ENCODE measurements at regions not wholly inside any gene's neighbourhood (a gene's known extent, or its start where the extent isn't known, plus 50 kb on each side); places are given as distances from the start of the nearest gene placed in this dataset.

DNA sequence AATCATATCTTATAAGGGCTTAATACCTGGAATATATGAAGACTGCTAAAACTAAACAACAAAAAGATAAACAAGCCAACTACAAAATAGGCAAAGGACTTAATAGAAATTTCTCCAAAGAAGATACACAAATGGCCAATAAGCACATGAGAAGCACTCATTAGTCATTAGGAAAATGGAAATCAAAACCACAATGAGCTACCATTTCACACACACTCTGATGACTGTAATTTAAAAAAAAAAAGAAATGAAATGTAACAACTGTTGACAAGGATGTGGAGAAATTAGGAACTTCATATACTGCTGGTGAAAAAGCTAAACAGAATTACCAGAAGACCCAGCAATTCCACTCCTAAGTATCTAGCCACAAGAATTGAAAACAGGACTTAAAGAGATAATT lies 374.2 kb upstream of the ZP4 start:
- POLR2A ChIA-PET: no interaction called here
- H3K27ac Mint-ChIP-seq: no peak overlapping the region
- CTCF ChIA-PET: no interaction called here
- ATAC-seq (no peak), DNase-seq (ENCODE audit: low spot score) (no peak)
- no peaks in the 10 kb centered on the region for H3K27me3 Mint-ChIP-seq (ENCODE audit: low read depth)
- TF ChIP-seq NFE2L1 (CRISPR knock-in tag; IDR thresholded peaks at IDR 0.05): no peak
- TF ChIP-seq FOXK1 (CRISPR knock-in tag; IDR thresholded peaks at IDR 0.05): no peak
- TF ChIP-seq, protein P1, sequence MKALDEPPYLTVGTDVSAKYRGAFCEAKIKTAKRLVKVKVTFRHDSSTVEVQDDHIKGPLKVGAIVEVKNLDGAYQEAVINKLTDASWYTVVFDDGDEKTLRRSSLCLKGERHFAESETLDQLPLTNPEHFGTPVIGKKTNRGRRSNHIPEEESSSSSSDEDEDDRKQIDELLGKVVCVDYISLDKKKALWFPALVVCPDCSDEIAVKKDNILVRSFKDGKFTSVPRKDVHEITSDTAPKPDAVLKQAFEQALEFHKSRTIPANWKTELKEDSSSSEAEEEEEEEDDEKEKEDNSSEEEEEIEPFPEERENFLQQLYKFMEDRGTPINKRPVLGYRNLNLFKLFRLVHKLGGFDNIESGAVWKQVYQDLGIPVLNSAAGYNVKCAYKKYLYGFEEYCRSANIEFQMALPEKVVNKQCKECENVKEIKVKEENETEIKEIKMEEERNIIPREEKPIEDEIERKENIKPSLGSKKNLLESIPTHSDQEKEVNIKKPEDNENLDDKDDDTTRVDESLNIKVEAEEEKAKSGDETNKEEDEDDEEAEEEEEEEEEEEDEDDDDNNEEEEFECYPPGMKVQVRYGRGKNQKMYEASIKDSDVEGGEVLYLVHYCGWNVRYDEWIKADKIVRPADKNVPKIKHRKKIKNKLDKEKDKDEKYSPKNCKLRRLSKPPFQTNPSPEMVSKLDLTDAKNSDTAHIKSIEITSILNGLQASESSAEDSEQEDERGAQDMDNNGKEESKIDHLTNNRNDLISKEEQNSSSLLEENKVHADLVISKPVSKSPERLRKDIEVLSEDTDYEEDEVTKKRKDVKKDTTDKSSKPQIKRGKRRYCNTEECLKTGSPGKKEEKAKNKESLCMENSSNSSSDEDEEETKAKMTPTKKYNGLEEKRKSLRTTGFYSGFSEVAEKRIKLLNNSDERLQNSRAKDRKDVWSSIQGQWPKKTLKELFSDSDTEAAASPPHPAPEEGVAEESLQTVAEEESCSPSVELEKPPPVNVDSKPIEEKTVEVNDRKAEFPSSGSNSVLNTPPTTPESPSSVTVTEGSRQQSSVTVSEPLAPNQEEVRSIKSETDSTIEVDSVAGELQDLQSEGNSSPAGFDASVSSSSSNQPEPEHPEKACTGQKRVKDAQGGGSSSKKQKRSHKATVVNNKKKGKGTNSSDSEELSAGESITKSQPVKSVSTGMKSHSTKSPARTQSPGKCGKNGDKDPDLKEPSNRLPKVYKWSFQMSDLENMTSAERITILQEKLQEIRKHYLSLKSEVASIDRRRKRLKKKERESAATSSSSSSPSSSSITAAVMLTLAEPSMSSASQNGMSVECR (CRISPR knock-in tag; IDR thresholded peaks at IDR 0.05; ENCODE audit: borderline replicate concordance): no peak
- no peak for TF ChIP-seq NR2C2 (CRISPR knock-in tag; IDR thresholded peaks at IDR 0.05)
- TF ChIP-seq, protein P2, sequence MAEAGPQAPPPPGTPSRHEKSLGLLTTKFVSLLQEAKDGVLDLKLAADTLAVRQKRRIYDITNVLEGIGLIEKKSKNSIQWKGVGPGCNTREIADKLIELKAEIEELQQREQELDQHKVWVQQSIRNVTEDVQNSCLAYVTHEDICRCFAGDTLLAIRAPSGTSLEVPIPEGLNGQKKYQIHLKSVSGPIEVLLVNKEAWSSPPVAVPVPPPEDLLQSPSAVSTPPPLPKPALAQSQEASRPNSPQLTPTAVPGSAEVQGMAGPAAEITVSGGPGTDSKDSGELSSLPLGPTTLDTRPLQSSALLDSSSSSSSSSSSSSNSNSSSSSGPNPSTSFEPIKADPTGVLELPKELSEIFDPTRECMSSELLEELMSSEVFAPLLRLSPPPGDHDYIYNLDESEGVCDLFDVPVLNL (CRISPR knock-in tag; IDR thresholded peaks at IDR 0.05; ENCODE audit: borderline replicate concordance, low read depth): no peak
- H3K4me1 Mint-ChIP-seq: no peaks in the 10 kb centered on the region
- H3K4me3 Mint-ChIP-seq: no peak overlapping the region
- H3K36me3 Mint-ChIP-seq: peaks cover 3% of the 10 kb centered on the region
- peaks cover 13% of the 10 kb centered on the region for H3K9me3 Mint-ChIP-seq

DNA sequence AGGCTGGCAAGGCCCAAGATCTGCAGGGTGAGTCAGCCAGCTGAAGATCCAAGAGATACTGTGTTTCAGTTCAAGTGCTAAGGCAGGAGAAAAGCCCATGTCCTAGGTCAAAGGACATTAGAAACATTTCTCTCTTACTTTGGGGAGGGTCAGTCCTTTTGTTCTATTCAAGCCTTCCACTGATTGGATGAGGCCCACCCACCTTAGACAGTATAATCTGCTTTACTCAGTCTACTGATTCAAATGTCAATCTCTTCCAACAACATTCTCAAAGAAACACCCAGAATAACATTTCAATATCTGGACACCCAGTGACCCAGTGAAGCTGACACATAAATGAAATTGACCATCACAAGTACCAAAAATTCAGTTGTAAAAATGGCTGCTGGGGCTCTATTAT lies 367.8 kb upstream of the ZP4 start:
- Mint-ChIP-seq H3K4me3 (no peak overlapping the region), H3K36me3 (peaks cover 4% of the 10 kb centered on the region; the same call in 1 of the 2 replicates), H3K27ac (no peak overlapping the region), H3K9me3 (peaks cover 11% of the 10 kb centered on the region), H3K4me1 (peaks cover 28% of the 10 kb centered on the region), H3K27me3 (ENCODE audit: low read depth) (no peaks in the 10 kb centered on the region)
- no peak for ATAC-seq
- ChIA-PET CTCF (no interaction called here), POLR2A (no interaction called here)
- no peak for TF ChIP-seq TEAD1 (CRISPR knock-in tag; IDR thresholded peaks at IDR 0.05)
- TF ChIP-seq, protein P3, sequence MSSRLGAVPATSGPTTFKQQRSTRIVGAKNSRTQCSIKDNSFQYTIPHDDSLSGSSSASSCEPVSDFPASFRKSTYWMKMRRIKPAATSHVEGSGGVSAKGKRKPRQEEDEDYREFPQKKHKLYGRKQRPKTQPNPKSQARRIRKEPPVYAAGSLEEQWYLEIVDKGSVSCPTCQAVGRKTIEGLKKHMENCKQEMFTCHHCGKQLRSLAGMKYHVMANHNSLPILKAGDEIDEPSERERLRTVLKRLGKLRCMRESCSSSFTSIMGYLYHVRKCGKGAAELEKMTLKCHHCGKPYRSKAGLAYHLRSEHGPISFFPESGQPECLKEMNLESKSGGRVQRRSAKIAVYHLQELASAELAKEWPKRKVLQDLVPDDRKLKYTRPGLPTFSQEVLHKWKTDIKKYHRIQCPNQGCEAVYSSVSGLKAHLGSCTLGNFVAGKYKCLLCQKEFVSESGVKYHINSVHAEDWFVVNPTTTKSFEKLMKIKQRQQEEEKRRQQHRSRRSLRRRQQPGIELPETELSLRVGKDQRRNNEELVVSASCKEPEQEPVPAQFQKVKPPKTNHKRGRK (CRISPR knock-in tag; IDR thresholded peaks at IDR 0.05; ENCODE audit: borderline replicate concordance): no peak
- no peak for TF ChIP-seq ATF1 (CRISPR knock-in tag; IDR thresholded peaks at IDR 0.05)
- TF ChIP-seq, protein P4, sequence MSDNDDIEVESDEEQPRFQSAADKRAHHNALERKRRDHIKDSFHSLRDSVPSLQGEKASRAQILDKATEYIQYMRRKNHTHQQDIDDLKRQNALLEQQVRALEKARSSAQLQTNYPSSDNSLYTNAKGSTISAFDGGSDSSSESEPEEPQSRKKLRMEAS (CRISPR knock-in tag; IDR thresholded peaks at IDR 0.05): no peak
- no peak for TF ChIP-seq FOXJ3 (CRISPR knock-in tag; IDR thresholded peaks at IDR 0.05; ENCODE audit: borderline replicate concordance)
- no peak for TF ChIP-seq ZNF423 (CRISPR knock-in tag; IDR thresholded peaks at IDR 0.05)
- TF ChIP-seq TCF7 (CRISPR knock-in tag; IDR thresholded peaks at IDR 0.05; ENCODE audit: low read depth): no peak
- TF ChIP-seq MXD4 (CRISPR knock-in tag; IDR thresholded peaks at IDR 0.05; ENCODE audit: borderline replicate concordance): no peak
- no peak for TF ChIP-seq ZNF138 (CRISPR knock-in tag; conservative IDR thresholded peaks at IDR 0.05)
- TF ChIP-seq, protein P5, sequence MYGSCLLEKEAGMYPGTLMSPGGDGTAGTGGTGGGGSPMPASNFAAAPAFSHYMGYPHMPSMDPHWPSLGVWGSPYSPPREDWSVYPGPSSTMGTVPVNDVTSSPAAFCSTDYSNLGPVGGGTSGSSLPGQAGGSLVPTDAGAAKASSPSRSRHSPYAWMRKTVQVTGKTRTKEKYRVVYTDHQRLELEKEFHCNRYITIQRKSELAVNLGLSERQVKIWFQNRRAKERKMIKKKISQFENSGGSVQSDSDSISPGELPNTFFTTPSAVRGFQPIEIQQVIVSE (CRISPR knock-in tag; IDR thresholded peaks at IDR 0.05; ENCODE audit: borderline replicate concordance): no peak
- TF ChIP-seq RORB (CRISPR knock-in tag; IDR thresholded peaks at IDR 0.05): no peak
- no peak for TF ChIP-seq NFATC4 (CRISPR knock-in tag; IDR thresholded peaks at IDR 0.05)
- TF ChIP-seq, protein P6, sequence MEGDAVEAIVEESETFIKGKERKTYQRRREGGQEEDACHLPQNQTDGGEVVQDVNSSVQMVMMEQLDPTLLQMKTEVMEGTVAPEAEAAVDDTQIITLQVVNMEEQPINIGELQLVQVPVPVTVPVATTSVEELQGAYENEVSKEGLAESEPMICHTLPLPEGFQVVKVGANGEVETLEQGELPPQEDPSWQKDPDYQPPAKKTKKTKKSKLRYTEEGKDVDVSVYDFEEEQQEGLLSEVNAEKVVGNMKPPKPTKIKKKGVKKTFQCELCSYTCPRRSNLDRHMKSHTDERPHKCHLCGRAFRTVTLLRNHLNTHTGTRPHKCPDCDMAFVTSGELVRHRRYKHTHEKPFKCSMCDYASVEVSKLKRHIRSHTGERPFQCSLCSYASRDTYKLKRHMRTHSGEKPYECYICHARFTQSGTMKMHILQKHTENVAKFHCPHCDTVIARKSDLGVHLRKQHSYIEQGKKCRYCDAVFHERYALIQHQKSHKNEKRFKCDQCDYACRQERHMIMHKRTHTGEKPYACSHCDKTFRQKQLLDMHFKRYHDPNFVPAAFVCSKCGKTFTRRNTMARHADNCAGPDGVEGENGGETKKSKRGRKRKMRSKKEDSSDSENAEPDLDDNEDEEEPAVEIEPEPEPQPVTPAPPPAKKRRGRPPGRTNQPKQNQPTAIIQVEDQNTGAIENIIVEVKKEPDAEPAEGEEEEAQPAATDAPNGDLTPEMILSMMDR (IDR thresholded peaks at IDR 0.05): no peak
- no peak for TF ChIP-seq ELF4 (CRISPR knock-in tag; IDR thresholded peaks at IDR 0.05; ENCODE audit: low read depth)
- TF ChIP-seq SMAD3 (CRISPR knock-in tag; IDR thresholded peaks at IDR 0.05; ENCODE audit: borderline replicate concordance): no peak
- TF ChIP-seq, protein P7, sequence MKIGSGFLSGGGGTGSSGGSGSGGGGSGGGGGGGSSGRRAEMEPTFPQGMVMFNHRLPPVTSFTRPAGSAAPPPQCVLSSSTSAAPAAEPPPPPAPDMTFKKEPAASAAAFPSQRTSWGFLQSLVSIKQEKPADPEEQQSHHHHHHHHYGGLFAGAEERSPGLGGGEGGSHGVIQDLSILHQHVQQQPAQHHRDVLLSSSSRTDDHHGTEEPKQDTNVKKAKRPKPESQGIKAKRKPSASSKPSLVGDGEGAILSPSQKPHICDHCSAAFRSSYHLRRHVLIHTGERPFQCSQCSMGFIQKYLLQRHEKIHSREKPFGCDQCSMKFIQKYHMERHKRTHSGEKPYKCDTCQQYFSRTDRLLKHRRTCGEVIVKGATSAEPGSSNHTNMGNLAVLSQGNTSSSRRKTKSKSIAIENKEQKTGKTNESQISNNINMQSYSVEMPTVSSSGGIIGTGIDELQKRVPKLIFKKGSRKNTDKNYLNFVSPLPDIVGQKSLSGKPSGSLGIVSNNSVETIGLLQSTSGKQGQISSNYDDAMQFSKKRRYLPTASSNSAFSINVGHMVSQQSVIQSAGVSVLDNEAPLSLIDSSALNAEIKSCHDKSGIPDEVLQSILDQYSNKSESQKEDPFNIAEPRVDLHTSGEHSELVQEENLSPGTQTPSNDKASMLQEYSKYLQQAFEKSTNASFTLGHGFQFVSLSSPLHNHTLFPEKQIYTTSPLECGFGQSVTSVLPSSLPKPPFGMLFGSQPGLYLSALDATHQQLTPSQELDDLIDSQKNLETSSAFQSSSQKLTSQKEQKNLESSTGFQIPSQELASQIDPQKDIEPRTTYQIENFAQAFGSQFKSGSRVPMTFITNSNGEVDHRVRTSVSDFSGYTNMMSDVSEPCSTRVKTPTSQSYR (CRISPR knock-in tag; IDR thresholded peaks at IDR 0.05): no peak
- no peak for TF ChIP-seq FOXP1 (CRISPR knock-in tag; IDR thresholded peaks at IDR 0.05; ENCODE audit: borderline replicate concordance)
- no peak for DNase-seq (ENCODE audit: low spot score)
